Thymus (tissue), 11 donors: ENCODE measurements at regions not wholly inside any gene's neighbourhood (a gene's known extent, or its start where the extent isn't known, plus 50 kb on each side); places are given as distances from the start of the nearest gene placed in this dataset.

Source experiments
- DNase-seq, 9 donors: peaks; one replicate each; pipeline ENCODE4 v3.0.0-alpha.2; 2013; ENCODE audit warnings: low spot score in 9 of 9, low read depth in 6 of 9, missing footprints in 1 of 9
- H3K27ac ChIP-seq, 2 donors: one replicate each; pipeline ENCODE4 v1.5.1; 2013; ENCODE audit warnings: control low read depth in 1 of 2, low read depth in 1 of 2, low read length in 1 of 2, mild to moderate bottlenecking in 1 of 2, moderate library complexity in 1 of 2
- H3K27me3 ChIP-seq, 2 donors: one replicate each; pipeline ENCODE4 v1.5.1; 2013; ENCODE audit warnings: low read length in 1 of 2; ENCODE audit not compliant: control insufficient read depth in 2 of 2, insufficient read depth in 1 of 2
- H3K36me3 ChIP-seq, 2 donors: one replicate each; pipeline ENCODE4 v1.5.1; 2013; ENCODE audit warnings: low read length in 1 of 2, mild to moderate bottlenecking in 1 of 2, moderate library complexity in 1 of 2; ENCODE audit not compliant: control insufficient read depth in 2 of 2, insufficient read depth in 2 of 2
- H3K4me1 ChIP-seq, 2 donors: one replicate each; pipeline ENCODE4 v1.5.1; 2013; ENCODE audit warnings: low read length in 2 of 2; ENCODE audit not compliant: control insufficient read depth in 2 of 2, insufficient read depth in 2 of 2
- H3K4me3 ChIP-seq, 2 donors: one replicate each; pipeline ENCODE4 v1.5.1; 2013; ENCODE audit warnings: low read length in 2 of 2, control low read depth in 1 of 2, mild to moderate bottlenecking in 1 of 2
- H3K9me3 ChIP-seq, 2 donors: one replicate each; pipeline ENCODE4 v1.5.1; 2013; ENCODE audit warnings: low read length in 1 of 2, mild to moderate bottlenecking in 1 of 2; ENCODE audit not compliant: control insufficient read depth in 2 of 2, insufficient read depth in 1 of 2
- WGBS: extraction: QIAGEN DNeasy Blood & Tissue Kit; methylation state at CpG from one replicate; pipeline ENCODE4 v1.1.7; 2013; 5-methylcytosine and 5-hydroxymethylcytosine counted together
- donor health status: healthy.

DNA sequence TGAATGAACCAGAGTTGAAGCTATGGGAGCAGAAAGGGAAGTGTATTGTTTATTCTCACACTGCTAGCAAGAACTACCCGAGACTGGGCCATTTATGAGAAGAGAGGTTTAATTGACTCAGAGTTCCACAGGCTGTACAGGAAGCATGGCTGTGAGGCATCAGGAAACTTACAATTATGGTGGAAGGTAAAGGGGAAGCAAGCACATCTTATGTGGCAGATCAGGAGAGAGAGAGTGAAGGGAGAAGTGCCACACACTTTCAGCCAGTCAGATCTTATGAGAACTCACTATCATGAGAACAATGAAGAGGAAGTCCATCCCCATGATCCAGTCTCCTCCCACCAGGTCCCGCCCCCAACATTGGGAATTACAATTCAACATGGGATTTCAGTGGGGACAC, 383.2 kb upstream of the SLC14A2 start:
- DNase-seq = no peak
- WGBS = 93% methylated on average over 2 of the region's 2 CpGs
- Histone ChIP-seq H3K4me1 (no peaks in the 10 kb centered on the region), H3K27ac (no peak overlapping the region), H3K9me3 (no peaks in the 10 kb centered on the region), H3K27me3 (no peaks in the 10 kb centered on the region), H3K36me3 (no peaks in the 10 kb centered on the region), H3K4me3 (no peak overlapping the region)

DNA sequence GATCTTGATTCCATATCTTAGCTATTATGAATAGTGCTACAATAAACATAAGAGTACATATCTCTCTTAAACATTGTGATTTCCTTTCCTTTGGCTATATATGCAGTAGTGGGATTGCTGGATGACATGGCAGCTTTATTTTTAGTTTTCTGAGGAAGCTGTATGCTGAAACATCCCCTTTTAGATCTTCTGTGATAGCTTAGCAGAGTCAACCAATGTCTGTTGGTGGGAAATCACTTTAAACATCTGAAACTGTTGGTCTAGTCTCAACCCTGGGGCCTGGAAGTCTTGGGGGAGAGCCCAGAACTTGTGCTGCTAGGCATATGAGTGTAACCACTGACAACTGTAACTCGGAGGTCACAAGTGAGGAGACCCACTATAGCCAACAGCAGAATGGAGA, 378.6 kb upstream of the SLC14A2 start:
- Histone ChIP-seq H3K4me3 (no peak overlapping the region), H3K9me3 (no peaks in the 10 kb centered on the region), H3K27me3 (no peaks in the 10 kb centered on the region), H3K36me3 (no peaks in the 10 kb centered on the region), H3K4me1 (no peaks in the 10 kb centered on the region), H3K27ac (no peak overlapping the region)
- 7% methylated on average over 1 of the region's 1 CpG for WGBS
- DNase-seq = no peak

GRCh38 chr18:45237343-45238098, 377.8 kb upstream of the SLC14A2 start:
- Histone ChIP-seq H3K9me3 (no peaks in the 10 kb centered on the region), H3K4me1 (no peaks in the 10 kb centered on the region), H3K27ac (no peak overlapping the region), H3K4me3 (no peak overlapping the region), H3K36me3 (no peaks in the 10 kb centered on the region), H3K27me3 (no peaks in the 10 kb centered on the region)
- DNase-seq = no peak
- 97% methylated on average over 7 of the region's 7 CpGs for WGBS

DNA sequence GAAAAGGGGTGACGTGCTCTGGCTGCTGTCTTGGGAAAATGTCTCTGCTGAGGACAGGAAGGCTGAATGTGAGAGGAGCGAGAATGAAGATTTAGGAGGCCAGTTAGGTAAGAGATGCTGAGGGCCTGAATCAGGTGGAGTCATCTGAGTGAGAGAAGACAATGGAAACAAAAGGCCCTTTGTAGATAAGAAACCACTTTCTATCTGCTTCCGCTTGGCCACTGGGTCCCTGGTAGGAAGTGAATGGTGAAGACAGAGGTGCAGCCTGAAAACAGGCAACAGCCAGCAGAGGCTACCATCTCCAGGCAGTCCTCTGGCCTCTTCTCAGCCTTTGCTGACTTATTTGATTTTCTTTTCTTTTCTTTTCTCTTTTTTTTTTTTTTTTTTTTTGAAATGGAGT, 374.0 kb upstream of the SLC14A2 start:
- no peaks in the 10 kb centered on the region for H3K27me3 ChIP-seq
- WGBS = 86% methylated on average over 3 of the region's 3 CpGs
- H3K4me1 ChIP-seq = no peaks in the 10 kb centered on the region
- H3K4me3 ChIP-seq = no peak overlapping the region
- no peaks in the 10 kb centered on the region for H3K36me3 ChIP-seq
- no peaks in the 10 kb centered on the region for H3K9me3 ChIP-seq
- H3K27ac ChIP-seq = no peak overlapping the region
- no peak for DNase-seq

- DNase-seq = no peak
- H3K36me3 ChIP-seq = no peaks in the 10 kb centered on the region
- H3K27ac ChIP-seq = no peak overlapping the region
- H3K4me1 ChIP-seq = no peaks in the 10 kb centered on the region
- H3K4me3 ChIP-seq = no peak overlapping the region
- WGBS = 98% methylated on average over 8 of the region's 8 CpGs
- no peaks in the 10 kb centered on the region for H3K9me3 ChIP-seq
- no peaks in the 10 kb centered on the region for H3K27me3 ChIP-seq
These were observed 373.2 kb upstream of the SLC14A2 start for GRCh38 chr18:45241982-45242565.

DNA sequence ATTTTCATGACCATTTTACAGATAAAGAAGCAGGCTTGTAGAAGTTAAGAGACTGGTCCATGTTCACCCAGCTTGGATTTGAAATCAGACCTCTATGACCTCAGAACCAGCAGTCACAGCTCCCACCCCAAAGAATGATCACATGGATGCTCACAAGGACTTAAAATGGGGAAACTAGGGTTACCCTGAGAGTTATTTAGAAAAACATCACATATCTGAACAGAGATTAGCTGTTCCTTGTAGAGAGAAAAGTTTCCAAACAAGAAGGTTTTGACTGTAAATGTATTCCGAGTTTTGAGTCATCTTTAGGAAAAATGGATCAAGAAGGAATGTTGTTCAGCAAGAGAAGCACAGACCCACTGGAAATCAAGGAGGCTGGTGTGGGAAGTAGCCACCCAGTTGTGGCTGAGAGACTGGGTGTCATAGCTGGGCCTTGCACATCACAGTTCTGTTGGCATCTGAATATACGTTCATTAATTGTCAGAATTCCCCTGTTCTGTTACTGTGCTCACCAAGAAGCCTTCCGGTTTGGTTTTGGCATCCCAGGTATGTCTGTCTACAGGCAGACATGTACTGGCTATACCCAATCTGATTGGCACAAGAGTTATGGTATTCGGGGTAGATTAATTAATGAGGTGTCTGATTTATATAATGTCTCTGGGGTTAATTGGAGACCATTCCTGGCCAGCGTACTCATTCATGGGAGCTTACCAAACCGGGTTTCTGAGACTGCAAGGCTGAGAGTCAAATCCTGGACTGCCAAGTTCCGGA, 371.8 kb upstream of the SLC14A2 start:
- Histone ChIP-seq H3K27me3 (no peaks in the 10 kb centered on the region), H3K36me3 (no peaks in the 10 kb centered on the region), H3K4me3 (no peak overlapping the region), H3K4me1 (no peaks in the 10 kb centered on the region), H3K9me3 (no peaks in the 10 kb centered on the region), H3K27ac (no peak overlapping the region)
- DNase-seq = no peak
- WGBS = 82% methylated on average over 7 of the region's 7 CpGs

GRCh38 chr18:45245091-45245511, 370.2 kb upstream of the SLC14A2 start:
- Histone ChIP-seq H3K36me3 (no peaks in the 10 kb centered on the region), H3K4me3 (no peak overlapping the region), H3K9me3 (no peaks in the 10 kb centered on the region), H3K4me1 (no peaks in the 10 kb centered on the region), H3K27me3 (no peaks in the 10 kb centered on the region), H3K27ac (no peak overlapping the region)
- WGBS = 96% methylated on average over 1 of the region's 1 CpG
- no peak for DNase-seq

GRCh38 chr18:45248240-45248903, 366.9 kb upstream of the SLC14A2 start:
- no peak for DNase-seq
- Histone ChIP-seq H3K4me1 (no peaks in the 10 kb centered on the region), H3K27me3 (no peaks in the 10 kb centered on the region), H3K4me3 (no peak overlapping the region), H3K9me3 (no peaks in the 10 kb centered on the region), H3K27ac (no peak overlapping the region), H3K36me3 (no peaks in the 10 kb centered on the region)
- WGBS = 51% methylated on average over 6 of the region's 6 CpGs

- DNase-seq = no peak
- no peak overlapping the region for H3K27ac ChIP-seq
These were observed 366.0 kb upstream of the SLC14A2 start for GRCh38 chr18:45249246-45249661.

More at GRCh38 chr18:45249246-45249661, 366.0 kb upstream of the SLC14A2 start:
- WGBS = 93% methylated on average over 1 of the region's 1 CpG
- Histone ChIP-seq H3K4me3 (no peak overlapping the region), H3K4me1 (no peaks in the 10 kb centered on the region), H3K36me3 (no peaks in the 10 kb centered on the region), H3K9me3 (no peaks in the 10 kb centered on the region), H3K27me3 (no peaks in the 10 kb centered on the region)
